HG02938 (cell line): ENCODE measurements at regions not wholly inside any gene's neighbourhood (a gene's known extent, or its start where the extent isn't known, plus 50 kb on each side); places are given as distances from the start of the nearest gene placed in this dataset.

ENCODE experiments used
- ATAC-seq: cut with Tn5 transposase; IDR thresholded peaks from one replicate; pipeline ENCODE4 v1.9.1; 2021; ENCODE audit warnings: mild to moderate bottlenecking, moderate library complexity; ENCODE audit not compliant: unreplicated experiment

GRCh38 chr15:26378304-26378703, 394.6 kb downstream of the GABRB3 start:
- no peak for ATAC-seq

DNA sequence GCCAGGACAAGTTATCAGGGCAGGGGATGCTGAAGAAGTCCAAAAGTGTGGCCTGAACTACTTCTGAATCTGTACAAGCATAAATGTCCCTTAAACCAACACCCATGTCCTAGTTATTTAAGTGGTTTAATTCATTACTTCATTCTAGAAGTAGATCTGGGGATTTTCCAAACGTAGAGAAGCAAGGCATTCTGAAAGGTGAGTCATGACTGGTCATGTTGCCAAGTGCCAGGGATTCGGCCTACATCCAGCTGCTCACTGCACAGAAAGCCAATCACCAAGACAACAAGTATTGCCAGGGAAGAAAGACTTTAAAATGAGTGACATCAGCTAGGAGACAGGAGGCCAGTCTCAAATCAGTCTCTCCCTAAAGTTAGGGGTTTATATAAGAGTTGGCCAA, 396.6 kb downstream of the GABRB3 start:
- ATAC-seq: no peak

DNA sequence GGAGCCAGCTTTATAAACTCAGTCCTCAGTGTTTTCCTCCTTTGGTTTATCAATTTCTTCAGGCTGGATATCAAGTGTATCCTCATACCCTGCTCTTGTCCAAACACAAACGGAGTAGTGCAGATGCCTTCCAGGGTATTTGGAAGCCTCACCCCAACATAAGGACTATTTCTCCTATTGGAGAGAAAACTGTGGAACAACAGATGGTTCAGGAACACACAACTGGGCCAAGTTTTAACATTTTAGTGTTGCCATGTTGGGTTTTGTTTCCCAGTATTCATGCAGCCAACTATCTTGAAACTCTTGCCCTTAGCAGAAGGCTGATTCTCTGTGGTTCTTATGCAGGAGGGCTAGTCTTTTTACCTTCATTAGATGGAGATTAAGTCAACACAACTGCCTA, 398.1 kb downstream of the GABRB3 start:
- no peak for ATAC-seq

GRCh38 chr15:26372706-26373105, 400.2 kb downstream of the GABRB3 start:
- ATAC-seq: no peak

DNA sequence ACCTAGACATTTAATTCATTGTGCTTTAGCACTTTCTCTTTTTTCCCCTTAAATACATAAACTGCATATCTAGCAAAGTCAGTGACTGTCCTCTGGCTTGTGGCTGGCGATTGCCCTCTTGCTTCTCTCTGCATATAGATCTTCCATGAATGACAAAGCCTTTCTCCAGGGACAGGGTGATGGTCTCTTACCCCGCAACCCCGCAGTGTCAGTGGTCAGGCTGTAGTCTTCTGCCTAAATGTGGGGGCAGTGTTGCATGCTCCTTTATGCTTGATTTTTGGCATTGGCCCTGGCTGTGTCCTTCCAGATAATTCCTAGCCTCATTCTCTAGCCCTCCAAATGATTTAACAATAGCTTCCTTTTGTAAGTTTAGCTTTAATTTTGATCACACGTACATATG, 407.8 kb downstream of the GABRB3 start:
- no peak for ATAC-seq

DNA sequence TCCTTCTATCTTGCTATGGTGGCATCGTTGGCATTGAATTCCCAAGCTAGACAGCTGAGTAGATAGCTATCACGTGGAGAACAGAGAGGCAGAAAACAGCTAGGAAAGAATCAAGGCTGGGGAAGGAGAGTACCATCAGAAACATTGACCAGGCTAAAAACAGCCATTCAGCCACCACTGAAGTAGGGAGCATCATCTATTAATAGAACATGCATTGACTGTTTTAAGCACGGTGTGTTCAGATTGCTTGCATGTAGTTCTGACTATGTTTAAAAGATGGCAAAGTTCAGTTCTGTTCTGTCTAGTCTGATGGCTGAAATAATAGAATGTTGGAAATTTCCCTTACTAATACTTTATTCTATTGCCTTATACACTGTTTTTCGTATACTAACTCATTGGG, 413.0 kb downstream of the GABRB3 start:
- ATAC-seq: no peak

DNA sequence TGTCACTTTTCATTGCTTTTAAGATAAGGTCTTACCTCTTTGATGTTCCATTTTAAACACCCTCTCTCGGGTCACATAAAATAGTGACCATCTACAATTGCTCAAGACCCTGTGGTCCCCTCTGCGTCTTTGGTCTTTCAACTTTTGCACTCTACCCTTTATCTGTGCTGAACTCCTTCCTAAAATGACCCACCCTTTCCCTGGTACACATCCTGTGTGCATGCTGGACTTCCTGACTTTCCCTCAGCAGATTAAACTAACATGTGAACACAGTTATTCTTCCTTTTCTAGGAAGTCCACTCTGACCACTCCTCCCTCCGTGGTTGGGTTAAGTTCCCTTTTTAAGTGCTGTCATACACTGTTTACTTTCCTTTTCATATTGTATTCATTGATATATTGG, 414.2 kb downstream of the GABRB3 start:
- no peak for ATAC-seq

GRCh38 chr15:26357653-26358052, 415.2 kb downstream of the GABRB3 start:
- ATAC-seq: no peak

DNA sequence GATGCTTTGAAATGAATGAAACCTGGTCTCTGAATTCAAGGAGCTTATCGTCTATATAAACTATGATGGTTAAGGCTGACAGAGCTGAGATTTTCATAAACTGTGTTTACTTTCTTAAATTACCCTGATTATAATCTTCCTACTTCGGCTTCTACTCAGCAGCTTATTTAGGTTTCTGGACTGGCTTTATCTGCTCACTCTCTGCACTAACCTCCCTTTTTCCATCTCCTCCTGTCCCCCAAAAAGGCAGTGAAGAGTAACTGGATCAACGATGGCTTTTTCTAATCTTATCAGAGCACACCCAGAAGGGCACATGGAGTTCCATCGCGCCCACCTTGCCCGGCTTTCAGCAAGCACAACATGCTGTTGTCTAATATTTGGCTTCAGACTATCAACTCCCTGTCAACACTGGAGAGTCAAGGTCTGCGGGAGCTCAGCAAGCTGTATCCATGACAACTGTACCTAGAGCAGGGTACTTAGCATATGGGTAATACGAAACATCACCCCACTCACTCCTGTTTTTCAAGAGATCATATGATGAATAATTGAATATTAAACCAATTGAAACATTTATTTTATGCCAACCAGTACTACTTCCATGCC, 417.3 kb downstream of the GABRB3 start:
- no peak for ATAC-seq

- ATAC-seq: no peak
Observed at GRCh38 chr15:26352909-26353308, 420.0 kb downstream of the GABRB3 start.

DNA sequence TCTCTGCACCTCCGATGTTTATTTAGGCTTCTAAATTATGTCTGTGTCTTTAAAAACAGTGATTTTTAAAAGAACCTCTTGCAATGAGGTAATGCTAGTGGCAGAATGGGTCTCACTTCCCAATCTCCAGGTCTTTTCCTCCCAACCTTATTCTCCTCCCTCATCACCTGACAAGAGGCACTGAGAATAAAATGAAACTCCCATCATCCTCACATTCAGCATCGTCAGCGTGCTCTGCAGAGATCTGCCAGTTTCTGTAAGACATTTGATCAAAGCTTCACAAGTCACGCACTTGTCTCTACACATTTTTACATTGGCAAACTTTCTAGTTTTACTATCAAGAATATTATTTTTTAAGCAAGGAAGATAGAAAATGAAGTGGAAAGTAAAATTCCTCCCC, 420.5 kb downstream of the GABRB3 start:
- no peak for ATAC-seq

DNA sequence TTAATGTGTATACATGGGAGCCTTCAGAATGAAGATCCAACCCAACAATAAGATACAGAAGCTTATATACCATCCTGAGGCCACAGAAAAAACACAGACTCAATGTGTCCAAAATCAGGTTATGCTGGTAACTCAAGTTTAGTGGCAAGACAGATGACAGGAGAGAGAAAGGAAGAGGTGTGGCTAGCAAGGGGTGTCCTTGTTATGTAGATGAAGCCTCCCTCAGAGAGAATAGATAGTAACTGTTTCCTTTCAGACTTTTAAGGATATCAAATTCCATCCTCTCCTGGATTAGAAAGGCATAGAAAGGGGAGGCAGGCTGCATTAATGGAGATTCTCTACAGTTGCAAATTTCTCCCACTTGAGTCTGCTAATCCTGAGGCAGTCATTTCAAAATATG, 447.4 kb downstream of the GABRB3 start:
- ATAC-seq: no peak

DNA sequence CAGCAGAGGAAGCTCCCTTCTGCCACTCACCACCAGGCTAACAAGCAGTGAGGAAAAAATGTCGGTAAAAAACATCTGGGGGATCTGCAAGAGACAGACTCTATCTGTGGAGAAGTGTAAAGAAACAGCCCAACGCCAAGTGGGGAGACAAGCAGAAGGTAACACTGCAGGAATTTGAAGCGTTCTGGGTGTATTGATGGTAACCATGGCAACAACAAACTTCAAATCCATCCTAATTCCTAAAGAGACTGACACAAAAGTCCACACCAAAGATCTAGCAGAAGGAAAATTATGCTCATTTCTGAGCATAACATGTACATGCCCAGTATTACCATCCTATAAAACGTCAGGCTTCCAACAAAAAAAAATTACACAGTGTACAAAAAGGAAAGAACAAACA, 449.3 kb downstream of the GABRB3 start:
- no peak for ATAC-seq

- no peak for ATAC-seq
Observed at GRCh38 chr15:26318689-26319088, 454.2 kb downstream of the GABRB3 start.

- ATAC-seq: no peak
Observed at GRCh38 chr15:26314577-26314976, 451.4 kb upstream of the ATP10A start.

DNA sequence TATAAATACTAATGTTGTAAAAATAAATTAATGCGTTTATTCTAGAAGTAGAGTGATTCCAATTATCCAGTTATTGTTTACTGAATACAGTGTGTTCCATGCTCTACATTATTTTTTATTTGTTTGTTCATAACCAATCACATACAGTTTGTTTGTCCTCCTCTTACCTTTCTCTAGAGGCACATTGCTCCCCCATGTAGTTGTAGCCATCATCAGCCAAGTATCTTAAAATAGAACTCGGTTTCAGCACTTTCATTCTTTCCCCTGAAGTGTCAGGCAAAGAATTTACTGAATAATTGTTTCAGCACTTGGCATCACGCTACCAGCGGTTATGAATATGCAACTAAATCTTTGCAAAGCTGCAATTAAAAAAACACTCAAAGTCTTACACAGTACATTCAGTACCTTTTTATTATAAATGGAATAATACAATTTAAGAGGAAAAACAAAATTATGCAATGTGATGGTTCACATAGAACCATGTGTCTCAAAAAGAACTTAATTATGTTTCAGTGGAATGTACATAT, 448.6 kb upstream of the ATP10A start:
- no peak for ATAC-seq

DNA sequence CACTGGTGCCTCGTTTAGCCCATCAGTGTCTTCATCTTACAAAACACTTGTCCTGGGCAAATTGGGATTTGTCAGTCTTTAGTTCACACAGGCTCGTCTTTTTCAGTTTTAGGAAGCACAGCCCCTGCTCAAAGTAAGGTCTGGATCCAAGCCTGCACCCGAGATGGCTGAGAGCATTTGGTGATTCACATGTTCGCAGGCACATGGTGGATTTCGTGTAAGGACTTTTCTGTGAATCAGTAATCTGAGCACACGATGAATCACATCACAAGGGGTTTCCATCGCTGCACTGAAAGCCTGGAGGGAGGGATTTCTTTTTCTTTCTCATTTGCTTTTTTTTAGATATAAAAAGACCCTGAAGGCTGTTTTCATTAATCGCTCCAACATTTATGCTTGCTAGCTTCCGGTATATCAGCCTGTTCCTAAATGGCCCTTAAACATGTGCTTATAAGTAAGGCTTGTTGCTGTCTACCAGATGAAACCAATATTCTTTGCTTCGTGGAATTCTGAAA, 435.6 kb upstream of the ATP10A start:
- ATAC-seq: no peak

- no peak for ATAC-seq
Observed at GRCh38 chr15:26298010-26298658, 435.0 kb upstream of the ATP10A start.

DNA sequence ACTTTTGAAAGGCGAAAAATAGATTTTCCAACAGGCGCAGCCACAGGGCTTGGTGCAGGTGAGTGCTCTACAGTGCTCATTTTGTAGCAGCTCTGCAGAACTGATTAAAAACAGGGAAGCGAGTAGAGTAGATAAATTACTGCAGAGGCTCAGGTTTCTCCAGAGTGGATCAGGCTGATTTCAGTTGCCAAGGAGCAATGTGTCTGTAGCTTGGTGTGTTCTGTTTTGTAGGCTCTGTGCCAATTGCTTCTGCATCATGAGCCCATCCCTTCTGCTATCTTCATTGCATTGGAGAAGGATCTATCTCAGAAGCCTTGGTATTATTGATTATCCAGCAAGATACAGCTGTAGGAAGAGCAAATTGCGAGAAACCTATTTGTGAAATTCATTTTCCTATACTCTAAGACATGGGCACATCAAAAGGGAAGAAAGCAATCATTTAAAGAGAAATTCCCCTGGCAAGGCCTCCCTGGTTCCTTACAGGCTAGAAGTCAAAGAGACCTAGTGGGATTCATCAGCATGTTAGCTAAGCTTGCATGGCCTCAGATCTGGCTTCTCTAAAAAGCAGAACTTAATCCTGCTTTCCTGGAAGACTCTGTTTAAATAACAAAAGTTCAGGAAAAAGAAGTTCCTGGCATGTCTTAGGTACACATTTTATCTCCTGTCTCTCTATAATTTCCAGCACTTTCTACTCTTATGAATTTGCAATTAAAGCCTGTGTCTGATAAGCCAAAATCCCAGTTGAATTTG, 432.4 kb upstream of the ATP10A start:
- no peak for ATAC-seq

DNA sequence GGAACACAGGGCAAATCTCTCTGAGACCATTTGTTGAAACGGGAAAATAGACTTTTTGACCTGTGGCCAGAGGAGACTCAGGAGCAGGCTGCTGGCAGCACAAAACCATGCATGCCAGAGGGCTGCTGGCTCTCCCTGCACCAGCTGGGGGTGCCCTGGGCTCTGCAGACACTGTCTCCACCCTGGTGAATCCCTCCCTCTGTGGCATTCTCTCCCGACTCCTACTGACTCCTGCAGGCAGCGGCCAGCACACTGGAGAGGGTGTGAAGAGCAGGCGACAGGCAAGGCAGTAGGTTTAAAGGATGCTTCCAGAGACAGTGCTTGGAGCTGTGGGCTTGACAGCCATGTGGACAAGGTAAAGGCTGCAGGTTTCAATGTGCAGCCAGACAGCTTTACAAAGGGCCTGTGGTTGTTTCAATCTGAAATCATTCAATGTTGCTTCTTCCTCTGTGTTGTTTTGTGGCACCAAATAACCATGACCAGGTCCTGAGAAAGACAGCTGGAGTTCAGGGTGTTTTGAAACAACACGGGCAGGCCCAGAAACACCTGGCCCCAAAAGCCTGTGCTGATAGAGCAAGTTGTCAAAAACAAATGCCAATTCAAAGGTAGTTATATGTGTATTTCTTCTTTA, 431.0 kb upstream of the ATP10A start:
- no peak for ATAC-seq

DNA sequence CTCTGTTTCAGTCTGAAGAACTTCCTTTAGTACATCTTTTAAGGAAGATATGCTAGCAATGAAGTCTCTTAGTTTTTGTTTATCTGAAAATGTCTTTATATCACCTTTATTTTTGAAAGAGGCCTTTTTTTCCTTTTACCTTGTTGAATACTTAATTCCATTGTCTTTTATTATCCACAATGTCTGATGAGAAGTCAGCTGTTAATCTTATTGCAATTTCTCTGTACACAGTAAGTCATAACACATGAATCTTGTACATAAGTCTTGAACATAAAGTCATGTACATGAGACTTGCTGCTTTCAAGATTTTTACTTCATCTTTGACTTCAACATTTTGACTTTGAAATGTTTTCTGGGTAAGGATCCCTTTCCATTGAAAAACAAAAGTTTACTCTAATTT, 424.3 kb upstream of the ATP10A start:
- no peak for ATAC-seq
